ENCODE measurements at regions not wholly inside any gene's neighbourhood (a gene's known extent, or its start where the extent isn't known, plus 50 kb on each side); places are given as distances from the start of the nearest gene placed in this dataset.
A peak's percentile ranks its signal among the peaks of the same experiment; 100 is the strongest.
"Not testable (repeated sequence)": the region's sequence is repeated elsewhere in the genome, so short reads cannot be mapped to it uniquely, and the experiment has no call there.

- DNase-seq (ENCODE audit: low spot score) = no peak
These were observed 59.7 kb downstream of the HMGB3 start for GRCh38 chrX:151042842-151043241.

- DNase-seq (ENCODE audit: low spot score) = not testable (repeated sequence)
These were observed 83.2 kb downstream of the HMGB3 start for GRCh38 chrX:151066373-151066772.

DNA sequence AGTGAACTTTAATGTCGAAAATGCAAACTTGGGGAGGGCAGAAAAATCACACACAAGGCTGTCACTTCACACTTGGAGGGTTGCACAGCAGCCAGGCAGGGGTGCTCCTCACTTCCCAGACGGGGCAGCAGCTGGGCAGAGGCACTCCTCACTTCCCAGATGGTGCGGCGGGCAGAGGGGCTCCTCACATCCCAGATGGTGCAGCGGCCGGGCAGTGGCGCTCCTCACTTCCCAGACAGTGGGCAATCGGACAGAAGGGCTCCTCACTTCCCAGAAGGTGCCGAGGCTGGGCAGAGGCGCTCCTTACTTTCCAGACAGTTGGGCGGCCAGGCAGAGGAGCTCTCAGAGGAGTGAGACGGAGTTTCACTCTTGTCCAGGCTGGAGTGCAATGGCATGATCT lies 90.6 kb downstream of the HMGB3 start:
- DNase-seq (ENCODE audit: low spot score) = no peak

GRCh38 chrX:151081016-151081415 lies 95.4 kb upstream of the GPR50 start:
- DNase-seq (ENCODE audit: low spot score) = no peak

DNA sequence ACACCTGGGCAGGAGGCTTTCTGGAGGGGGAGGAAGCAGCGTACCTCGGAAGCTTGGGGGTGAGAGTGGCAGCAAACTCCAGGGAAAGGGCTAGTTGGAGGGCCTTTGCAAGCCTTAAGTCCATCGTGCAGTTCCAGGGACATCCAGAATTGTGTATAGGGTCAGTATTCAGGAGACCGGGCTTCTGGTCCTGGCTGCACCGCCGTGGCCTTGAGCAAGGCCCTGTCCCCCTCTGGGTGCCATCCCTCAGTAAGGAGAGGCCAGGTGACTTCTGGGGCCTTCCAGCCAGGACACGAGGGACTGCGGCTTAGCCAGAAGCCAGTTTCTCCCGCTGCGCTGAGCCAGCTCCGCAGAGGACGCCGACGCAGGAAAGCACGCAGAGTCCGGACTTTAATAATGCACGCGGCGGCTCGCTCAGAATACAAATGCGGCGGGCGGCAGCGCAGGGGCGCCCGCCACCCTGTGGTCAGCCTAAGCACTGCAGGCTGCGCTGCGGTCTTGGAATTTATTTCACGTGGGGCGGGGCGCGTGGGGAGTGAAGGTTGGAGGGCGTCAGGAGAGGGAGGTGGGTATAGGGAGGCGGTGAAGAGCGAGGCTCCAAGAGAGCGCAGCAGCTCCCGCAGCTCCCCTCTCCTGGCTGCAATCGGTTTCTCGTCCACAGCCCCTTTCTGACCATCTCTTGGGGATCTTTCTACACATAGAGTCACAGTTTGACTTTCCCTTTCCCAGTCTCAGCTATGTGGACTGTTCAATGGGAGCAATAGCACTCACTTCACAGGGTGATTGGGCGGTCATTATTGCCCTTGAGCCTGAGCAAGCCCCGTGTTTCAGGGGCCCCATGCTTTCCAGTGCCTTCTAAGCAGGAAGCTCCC lies 94.1 kb upstream of the GPR50 start:
- peak; percentile 66 for DNase-seq (ENCODE audit: low spot score)

DNA sequence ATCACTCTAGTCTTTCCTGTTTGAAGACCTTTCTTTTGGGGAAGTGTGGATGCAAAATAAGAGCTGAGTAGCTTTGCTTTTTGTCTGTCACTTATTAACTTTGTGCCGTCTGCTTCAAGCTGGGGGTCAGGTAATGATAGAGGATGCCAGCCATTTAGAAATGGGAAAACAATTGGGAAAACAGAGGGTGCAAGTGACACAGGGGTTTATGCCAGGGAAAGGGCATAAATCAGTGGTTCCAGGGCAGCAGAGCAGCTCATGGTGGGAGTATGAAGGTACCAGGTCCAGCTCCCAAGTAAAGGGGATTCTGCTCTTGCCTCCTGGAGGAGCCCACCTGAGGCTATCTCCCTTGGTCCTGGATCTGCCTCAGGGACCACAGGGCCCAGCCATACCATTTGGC lies 91.9 kb upstream of the GPR50 start:
- no peak for DNase-seq (ENCODE audit: low spot score)

GRCh38 chrX:151085207-151085606 lies 91.2 kb upstream of the GPR50 start:
- no peak for DNase-seq (ENCODE audit: low spot score)

DNA sequence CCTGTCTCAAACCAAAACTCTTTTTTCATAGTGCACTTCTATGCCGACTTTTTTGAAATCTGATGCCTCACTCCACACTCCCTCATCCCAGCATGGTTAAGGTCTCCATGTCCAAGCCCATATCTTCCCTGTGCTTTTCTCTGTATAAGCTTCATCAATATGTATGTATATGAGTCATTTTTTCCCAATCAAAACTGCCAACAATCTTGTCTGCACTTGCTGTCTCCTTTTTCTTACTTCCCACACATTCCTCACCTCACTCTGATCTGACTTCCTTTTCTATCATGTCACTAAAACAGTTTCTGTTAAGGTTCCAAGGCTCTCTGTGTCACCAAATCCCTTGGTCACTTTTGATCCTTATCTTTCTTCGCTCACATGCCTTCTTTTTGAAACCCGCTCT lies 88.2 kb upstream of the GPR50 start:
- DNase-seq (ENCODE audit: low spot score) = no peak

DNA sequence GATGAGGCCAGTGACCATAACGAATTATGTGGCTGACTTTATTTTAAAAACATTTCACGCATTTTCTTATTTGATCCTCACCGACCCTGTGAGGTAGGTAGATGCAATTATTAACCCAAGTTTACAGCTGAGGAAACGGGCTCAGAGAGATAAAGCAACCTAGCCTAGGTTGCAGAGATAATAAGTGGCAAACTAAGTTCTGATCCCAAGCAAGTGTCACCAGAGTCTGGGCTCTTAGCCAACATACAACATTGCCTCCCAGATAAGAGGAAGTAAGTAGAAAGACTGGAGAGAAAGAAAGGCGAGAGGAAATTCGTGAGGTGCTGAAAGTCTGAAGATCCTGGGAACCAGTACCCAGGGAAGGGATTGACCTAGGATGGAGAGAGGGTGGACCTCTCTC lies 77.4 kb upstream of the GPR50 start:
- DNase-seq (ENCODE audit: low spot score) = no peak

DNA sequence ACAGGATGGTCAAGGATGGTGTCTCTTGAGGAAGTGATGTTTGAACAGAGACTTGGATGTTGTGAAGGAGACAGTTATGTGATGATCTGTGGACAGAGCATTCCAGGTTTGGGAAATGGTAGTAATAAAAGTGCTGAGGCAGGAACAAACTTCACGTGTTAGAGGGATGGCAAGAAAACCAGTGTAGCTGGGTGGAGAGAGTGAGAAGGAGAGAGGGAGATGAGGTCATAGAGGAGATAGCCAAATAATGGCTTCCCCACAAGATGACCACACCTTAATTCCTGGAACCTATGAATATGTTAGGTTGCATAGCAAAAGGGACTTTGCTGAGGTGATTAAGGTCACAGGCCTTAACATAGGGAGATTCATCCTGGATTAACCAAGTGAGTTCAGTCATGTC lies 75.6 kb upstream of the GPR50 start:
- DNase-seq (ENCODE audit: low spot score) = no peak

GRCh38 chrX:151113200-151113599 lies 63.2 kb upstream of the GPR50 start:
- DNase-seq (ENCODE audit: low spot score) = not testable (repeated sequence)

Measured in AG08395 (cell line).